ENCODE measurements at regions not wholly inside any gene's neighbourhood (a gene's known extent, or its start where the extent isn't known, plus 50 kb on each side); places are given as distances from the start of the nearest gene placed in this dataset.
A peak's percentile ranks its signal among the peaks of the same experiment; 100 is the strongest.
"Not testable (repeated sequence)": the region's sequence is repeated elsewhere in the genome, so short reads cannot be mapped to it uniquely, and the experiment has no call there.

DNA sequence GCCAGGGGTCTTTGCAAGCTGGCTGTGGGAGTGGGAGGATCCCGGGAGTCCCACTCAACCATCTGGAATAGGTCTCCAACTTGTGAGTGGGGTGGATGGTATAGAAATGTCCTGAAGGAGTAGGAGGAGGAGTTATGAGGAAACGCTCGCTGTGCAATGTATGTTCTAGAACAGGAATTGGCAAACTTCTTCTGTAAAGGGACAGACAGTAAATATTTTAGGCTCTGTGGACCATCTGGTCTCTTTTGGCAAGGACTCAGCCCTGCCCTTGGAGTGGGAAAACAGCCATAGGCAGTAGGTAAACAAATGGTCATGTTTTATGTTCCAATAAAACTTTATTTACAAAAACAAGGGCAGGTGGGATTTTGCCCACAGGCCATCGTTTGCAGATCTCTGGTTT is 149.2 kb downstream of the NPIPB5 start:
- DNase-seq: no peak

DNA sequence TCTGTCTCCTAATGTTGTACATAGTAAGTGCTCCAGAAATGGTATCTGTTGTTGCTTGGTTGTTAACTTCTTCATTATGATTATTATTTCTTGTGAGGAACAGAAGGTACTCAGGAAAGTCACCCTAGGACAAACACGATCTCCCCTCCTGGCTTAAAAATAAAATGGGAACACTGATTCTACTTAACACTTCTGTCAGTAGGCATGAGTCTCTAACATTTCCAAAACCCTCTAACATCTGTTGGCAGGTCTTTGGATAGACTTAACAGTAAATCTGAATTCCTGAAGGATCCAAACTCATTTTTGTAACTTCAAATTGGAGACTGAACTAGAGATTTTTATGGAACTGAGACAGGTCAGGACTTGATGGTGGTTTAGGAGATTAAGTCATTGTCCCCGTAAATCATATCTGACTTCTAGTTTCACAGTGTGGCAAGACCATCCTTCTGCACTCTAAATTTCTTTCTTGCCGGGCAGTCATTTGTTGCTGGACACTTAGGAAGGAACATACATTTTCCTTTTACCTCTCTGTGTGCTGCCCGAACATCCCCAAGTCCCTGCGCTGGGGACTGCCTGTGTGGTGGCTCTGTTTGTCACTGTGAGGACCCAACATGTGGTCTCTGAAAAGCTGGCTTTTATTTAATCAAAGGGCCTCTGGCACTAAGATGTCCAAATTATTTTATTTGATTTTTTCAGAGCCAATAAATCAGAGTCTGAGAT is 149.9 kb downstream of the NPIPB5 start:
- no peak for DNase-seq

DNA sequence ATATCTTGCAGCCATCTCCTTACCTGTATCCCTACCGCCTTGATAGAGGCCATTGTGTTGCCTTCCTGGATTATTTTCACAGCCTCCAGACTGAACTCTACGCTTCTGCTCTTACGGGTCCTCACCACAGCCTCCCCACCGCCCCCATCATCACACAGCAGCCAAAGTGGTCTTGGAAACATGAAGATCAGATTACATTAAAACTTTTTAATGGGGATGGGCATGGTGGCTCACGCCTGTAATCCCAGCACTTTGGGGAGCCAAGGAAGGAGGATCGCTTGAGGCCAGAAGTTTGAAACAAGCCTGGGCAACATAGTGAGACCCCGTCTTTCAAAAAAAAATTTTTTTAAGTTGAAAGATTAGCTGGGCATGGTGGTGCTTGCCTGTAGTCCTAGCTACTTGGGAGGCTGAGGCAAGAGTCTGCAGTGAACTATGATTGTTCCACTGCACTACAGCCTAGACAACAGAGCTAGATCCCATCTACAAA is 150.5 kb downstream of the NPIPB5 start:
- no peak for DNase-seq

DNA sequence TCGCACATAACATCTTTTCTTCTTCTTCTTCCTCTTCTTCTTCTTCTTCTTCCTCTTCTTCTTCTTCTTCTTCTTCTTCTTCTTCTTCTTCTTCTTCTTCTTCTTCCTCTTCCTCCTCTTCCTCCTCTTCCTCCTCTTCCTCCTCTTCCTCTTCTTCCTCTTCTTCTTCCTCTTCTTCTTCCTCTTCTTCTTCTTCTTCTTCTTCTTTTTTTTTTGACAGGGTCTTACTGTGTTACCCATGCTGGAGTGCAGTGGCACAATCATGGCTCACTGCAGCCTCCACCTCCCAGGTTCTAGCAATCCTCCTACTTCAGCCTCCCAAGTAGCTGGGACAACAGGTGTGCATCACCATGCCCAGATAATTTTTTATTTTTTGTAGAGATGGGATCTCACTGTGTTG is 151.0 kb upstream of the HS3ST2 start:
- DNase-seq: not testable (repeated sequence)

DNA sequence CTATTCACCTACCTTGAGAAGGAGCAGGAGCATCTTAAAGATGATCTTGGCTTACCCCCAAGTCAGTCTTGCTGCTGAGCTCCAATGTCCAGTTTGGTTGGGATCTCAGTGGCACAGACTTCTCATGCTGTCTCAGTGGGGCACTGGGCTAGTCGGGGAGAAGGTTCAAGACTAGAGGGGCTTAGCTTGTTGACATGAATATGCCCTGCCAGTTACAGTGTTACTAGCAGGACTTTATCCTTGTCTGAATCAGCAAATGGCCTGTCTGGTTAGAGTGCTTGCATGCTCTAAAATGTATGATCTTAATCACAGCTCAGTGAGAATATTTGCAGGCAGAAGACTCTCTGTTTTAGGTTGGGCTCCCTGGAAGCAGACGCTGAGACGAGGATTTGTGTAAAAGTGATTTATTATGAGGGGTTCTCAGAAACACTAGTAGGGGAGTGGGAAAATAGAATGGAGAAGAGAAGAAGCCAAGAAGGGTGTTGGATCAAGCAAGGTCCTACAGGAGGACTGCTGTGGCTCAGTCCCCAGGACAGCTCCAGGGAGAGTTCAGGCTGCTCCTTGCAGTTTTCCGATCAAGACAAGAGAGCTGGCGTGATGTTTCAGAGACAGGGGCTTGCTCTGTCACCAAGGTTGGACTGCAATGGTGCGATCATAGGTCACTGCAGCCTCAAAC is 150.4 kb upstream of the HS3ST2 start:
- no peak for DNase-seq

DNA sequence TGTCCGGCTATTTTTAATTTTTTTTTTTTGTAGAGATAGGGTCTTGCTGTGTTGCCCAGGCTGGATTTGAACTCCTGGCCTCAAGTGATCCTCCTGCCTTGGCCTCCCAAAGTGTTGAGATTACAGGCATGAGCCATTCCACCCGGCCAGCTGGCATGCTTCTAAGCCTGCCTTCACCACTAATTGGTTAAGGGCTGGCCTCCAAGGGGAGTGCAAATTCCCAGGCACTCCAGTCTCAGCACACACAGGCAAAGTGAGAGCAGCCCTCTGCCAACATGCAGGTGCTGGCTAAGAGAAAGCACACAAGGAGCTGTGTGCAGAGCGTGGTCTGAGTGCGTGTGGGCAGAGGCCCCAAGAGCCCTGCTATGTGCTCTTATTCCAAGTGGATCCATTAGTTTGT is 149.8 kb upstream of the HS3ST2 start:
- no peak for DNase-seq

DNA sequence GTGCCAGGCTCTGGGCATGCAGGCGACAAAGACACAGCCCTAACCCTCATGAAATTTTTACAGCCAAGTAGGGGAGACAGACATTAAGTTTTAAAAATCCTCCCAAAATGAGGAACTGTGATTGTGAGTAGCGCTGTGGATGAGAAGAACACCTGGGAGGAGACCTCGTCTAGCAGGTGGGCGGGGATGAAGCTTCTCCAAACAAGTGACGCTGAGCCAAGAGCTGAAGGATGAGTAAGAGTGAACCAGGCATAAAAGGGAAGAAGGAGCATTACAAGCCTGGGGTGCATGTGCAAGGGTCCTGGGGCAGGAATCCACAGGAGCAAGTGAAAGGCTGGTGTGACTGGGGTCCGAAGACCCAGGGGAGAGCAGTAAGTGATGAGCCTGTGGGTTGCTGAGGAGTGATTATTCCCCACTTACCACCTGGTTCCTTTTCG is 149.4 kb upstream of the HS3ST2 start:
- no peak for DNase-seq

DNA sequence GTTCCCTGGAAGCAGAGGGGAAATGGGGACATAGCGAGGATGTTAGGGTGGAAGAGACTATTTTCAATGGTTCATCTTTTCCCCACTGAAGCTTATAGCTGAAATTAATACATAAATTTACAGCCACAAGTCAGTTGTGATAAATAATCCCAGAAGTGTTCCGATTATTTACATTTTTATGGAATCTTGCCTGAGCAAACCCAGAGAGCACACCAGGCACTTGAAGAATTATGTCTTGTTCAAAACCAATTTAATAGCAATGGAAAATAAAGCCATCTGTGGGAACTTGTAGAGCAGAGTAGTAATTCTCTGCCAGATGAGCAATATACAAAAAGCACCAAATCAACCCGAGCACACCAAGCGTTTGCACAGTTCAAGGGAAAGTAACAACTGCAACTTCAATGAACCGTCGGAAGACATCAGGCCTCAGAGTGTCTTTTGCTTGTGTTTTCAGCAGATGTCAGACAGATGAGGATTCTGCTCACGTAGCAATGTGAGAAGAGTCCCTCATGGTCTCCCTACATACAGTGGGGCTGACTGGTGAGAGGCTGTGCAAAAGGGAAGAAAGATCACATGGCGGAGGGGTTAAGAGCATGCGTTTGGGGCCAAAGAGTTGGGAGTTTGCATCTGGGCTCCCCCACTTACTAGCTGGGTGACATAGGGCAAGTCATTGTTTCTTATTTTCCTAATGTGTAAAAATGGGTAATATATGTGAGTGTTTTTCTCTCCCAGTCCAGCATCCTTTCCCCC is 148.7 kb upstream of the HS3ST2 start:
- DNase-seq: no peak

DNA sequence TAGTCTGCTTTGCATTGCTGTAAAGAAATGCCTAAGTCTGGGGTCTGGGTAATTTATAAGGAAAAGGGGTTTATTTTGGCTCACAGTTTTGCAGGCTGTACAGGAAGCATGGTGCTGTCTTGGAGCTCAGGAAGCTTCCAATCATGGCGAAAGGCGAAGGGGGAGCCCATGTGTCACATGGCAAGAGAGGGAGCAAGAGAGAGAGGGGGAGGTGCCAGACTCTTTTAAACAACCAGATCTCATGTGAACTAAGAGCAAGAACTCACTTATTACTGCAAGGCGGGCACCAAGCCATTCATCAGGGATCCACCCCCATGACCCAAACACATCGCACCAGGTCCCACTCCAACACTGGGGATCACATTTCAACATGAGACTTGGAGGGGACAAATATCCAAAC is 148.2 kb upstream of the HS3ST2 start:
- no peak for DNase-seq

DNA sequence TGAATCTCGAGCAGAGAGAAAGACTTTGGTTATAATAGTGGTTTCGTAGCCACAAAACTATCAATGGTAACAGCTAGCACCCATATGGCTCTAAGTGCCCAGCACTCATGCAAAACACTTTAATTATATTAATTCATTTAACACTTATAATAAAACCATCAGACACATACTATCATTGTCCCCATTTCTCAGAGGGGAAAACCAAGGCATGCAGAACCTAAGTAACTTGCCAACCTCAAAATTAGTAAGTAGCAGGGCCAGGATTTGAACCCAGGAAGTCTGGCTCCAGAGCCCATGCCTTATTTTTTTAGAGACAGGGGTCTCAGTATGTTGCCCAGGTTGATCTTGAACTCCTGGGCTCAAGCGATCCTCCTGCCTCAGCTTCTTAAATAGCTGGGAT is 145.6 kb upstream of the HS3ST2 start:
- no peak for DNase-seq

DNA sequence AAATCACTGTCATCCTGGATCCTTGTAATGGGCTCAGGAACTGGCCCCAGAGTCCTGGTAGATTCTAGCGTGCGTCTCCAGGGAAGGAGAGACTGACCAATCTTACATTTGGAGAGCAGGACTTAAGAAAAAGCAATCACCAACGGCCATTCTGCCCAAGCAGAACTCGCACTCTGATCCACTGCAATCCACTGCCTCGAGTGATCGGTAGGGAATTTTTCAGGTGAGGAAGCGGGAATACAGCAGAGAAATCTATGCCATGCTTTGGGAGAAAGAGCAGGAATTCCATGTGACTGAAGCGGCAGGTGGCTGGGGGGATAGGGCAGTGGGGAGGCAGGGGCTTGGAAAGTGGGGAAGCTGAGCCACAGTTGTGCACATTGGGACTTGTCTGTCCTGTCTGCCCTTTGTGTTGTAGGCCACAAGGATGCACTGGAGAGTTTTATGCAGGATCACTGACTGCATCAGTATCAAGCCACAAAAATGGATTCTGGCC is 143.9 kb upstream of the HS3ST2 start:
- DNase-seq: no peak

DNA sequence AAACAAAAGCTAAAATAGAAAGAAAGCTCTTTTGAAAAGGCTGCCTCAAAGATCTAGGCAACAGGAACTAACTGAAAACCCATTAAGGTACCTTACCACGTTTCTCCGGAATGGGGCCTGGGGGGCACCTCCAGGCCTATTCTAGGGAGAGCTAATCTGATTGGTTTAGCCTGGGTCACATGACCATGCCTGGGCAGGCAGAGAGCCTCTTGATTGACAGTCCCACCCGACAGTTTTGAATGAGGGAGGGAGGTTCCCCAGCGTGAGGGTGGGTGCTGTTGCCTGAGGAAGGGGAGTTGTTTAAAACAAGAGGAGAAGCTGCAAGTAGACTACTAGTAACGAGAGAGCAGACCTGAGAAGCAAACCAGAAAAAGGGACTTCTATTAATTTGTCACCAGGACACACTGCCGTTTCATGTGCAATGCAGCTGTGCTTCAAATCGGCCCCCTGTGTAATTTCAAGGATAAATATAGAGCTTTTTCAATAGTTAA is 143.4 kb upstream of the HS3ST2 start:
- DNase-seq: peak; percentile 6

DNA sequence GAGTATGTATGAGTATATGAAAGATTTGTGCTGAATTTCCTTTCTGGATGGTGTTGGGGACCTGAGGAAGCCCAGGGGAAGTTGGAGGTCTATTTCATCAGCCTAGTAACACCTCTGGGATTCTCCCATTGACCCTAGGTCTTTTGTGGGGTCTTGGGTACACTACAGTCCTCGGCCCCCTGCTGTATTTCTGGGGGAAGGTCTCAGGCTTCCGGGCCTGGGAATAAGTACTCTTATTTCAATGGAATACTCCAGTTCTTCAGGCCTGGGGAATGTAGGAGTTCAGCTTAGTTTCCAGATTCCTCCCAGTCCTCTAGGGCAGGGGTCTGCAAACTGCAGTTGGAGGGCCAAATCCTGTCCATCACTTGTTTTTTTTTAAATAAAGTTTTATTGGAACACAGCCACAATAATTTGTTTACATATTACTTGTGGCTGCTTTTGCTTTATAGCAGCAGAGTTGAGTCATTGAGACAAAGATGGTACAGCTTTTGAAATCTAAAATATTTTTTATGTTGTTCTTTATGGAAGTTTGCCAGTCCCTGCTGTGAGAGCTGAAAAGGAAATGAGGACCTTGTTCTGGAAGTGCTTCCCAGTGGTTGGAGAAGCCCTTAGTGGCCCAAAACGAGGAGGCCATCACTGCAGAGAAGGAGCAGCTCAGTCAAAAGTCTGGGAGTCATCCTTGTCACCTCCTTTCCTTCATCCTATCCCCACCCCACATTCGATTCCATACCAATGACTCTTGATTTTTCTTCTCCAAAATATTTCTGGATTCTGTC is 142.5 kb upstream of the HS3ST2 start:
- DNase-seq: no peak

DNA sequence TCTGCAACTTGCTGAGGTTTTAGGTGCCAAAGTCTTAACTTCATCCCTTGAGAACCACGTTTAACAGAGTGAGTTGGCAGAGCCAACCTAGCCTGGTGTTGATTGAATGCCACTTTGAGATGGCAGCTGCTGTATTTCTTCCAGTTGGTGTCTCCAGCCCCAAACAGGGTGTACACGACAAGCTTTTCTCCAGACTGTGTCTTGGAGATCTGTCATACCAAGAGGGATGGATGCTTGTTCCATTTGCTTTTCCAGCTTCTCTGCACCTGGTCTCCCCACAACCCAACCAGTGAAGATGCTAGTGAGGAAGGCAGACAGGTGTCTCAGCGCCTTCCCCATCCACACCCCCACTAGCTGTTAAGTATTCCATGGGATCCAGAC is 141.1 kb upstream of the HS3ST2 start:
- DNase-seq: no peak

DNA sequence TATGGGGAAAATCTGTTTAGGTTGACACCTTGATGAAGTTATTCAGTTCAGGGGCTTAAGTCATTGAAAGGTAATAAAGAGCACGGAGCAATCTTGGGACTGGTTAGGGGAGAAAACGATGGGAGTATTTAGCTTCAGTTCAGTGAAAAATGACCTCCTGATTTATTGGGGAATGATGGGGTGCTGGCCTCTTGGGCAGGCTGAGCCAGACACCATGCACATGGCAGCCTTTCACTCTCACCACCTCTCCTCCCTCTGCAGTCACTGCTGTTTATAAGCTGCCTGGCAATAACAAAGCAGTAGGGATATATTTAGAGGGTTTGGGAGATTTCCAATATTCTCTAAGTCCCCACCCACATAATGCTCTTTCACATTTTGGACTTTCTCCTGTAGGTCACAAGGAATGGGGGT is 140.5 kb upstream of the HS3ST2 start:
- no peak for DNase-seq

DNA sequence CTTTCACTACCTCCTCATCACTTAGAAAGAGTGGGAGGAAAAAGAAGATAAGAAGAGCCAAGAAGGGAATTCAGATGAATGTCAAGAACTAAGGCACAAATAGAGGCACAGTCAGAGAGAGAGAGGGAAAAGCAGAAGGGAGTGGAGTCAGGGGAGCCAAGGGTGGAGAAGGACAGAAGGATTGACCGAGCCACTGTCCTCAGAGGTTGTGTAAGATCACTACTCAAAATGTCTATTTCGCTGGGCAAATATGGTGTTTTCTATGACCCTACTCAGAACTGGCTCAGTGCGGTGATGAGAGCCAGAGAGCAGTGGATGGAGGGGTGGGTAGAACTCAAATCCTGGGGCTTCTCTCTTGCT is 139.2 kb upstream of the HS3ST2 start:
- no peak for DNase-seq

DNA sequence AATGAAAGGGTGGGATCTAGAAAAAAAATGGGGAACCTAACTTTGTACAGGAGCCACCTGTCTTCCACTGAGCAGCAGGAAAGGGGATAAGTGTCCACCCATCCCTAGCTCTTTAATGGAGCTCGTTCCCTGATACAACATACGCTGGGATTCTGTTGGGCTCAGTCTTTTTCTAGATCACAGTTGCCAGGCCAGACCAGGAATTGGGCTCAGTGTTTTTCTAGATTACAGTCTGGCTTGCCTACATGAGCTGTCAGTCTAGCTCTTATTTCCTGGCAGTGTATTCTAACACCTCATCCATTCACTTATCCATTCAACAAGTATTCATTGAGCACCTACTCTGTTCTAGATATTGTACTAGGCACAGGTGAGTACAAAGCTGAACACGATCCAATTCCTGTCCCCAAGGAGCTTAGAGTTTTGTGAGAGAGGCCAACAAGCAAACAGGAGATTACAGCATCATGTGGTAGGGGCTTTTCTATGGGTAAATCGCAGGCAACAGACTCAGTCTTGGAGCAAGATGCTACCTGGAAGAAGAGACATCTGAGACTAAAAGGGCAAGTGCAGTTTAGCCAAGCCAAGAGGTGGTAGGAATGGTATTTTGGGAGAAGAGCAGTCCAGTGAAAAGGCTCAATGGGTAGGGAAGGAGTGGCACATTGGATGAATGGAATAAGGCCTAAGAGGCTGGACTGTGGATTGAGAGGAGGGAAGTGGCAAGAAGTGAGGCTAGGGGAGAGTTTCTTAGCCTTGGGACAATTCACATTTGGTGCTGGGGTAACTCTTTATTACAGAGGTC is 138.0 kb upstream of the HS3ST2 start:
- DNase-seq: no peak

DNA sequence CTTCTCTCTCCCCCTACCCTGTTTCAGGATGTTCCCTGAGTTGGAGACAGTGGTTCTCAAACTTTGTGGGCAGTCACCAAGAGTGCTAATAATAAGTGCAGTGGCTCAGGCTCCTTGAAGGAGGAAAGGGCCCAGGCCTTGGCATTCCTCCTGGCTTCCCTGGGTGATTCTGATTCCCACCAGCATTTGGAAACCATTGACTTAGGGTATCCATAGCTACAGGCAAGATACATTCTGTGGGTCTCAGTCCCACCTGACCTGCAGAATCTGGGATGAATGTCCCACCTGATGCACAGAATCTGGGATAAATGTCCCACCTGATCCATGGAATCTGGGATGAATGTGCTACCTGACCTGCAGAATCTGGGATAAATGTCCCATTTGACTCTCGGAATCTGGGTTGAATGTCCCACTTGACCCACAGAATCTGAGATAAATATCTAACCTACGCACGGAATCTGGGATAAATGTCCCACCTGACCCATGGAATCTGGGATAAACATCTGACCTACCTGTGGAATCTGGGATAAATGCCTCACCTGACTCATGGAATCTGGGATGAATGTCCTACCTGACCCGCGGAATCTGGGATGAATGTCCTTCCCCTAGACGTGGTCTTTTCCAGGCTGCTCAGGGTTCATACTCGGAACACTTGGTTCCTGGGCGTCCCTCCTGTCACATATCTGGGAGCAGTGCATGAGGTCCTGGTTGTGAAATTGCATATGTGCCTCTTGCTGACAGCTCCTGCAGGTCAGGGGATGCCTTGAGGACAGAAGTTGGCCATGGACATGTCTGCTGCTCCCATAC is 136.7 kb upstream of the HS3ST2 start:
- no peak for DNase-seq

DNA sequence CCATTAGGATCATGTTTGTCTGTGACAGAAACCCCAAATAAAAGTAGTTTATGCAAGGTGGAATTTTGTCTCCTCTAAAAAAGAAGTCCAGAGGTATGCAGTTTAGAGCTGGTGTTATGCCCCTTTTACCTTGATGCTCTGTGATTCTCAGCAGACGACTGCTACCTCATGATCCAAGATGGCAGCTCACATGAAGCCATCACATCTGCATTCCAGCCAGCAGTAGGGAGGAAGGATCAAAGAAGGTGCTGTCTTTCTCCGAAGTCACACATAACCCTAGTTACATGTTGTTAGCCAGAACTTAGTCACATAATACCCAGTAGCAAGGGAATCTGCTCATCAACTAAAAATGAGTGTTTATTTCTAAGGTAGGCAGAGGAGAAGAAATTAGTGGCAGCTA is 135.7 kb upstream of the HS3ST2 start:
- DNase-seq: no peak

DNA sequence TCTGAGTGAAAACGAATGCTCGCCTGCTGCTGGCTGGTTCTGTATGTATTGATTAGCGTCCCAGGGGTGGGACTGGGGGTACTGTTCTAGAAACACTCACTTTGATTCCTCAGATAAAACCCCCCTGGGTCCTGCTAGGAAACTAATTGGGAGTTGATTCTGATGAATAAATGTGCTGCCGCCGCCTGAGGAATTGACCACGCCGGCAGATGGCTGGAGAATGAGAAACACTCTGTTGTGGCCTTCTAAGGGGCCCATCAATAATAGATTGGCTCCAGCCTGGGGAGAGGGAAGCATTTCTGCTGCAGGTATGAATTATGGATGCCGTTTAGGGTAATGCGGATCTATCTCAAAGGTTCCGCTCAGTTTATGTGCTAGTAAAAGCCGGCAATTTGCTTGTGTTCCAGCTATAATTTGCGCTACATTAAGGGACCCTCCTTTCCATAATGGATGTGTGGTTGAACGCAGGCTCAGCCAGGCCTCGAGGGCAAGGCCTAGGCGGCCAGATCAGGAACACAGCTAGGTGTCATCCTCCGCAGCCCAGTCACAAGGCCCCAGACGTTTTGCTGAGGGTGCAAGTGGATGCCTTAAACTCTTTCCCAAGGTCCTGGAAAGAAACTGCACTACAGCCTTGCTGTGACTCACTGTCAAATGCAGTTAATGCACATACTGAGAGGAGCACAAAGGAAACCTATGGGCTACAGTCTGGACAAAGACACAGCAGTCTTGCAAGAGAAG is 132.2 kb upstream of the HS3ST2 start:
- no peak for DNase-seq
